Caco-2 (cell line): ENCODE measurements at regions not wholly inside any gene's neighbourhood (a gene's known extent, or its start where the extent isn't known, plus 50 kb on each side); places are given as distances from the start of the nearest gene placed in this dataset.

Experiments used
- BruUV-seq: library from RNA; stranded (reverse); fragments of 400-500 nt; replicated peaks from 2 replicates; lab custom pipeline; 2021; lab: Mats Ljungman, UMichigan
- CTCF ChIA-PET: fragments of 300-600 bp; sonication (Branson Sonifier 250); formaldehyde crosslinking; loops from one replicate; lab custom pipeline; 2022; ENCODE audit warnings: antibody characterized with exemption; lab: Charles Lee
- POLR2A ChIA-PET: fragments of 300-600 bp; sonication (Branson Sonifier 250); formaldehyde crosslinking; loops from one replicate; lab custom pipeline; 2022; ENCODE audit warnings: antibody characterized with exemption; lab: Charles Lee
- DNase-seq, 2 experiments: peaks; one replicate each; pipeline versions ENCODE4 v3.0.0 to v3.0.0-alpha.2; 2020 to 2022
- H3K27me3 ChIP-seq: replicated peaks from 2 replicates; pipeline ENCODE4 v1.6.0; 2011; ENCODE audit warnings: low read length; ENCODE audit not compliant: control insufficient read depth, insufficient read depth
- H3K36me3 ChIP-seq: 2 replicates; pipeline ENCODE4 v1.5.1; 2011; ENCODE audit warnings: low read length; ENCODE audit not compliant: control insufficient read depth, insufficient read depth
- H3K4me1 ChIP-seq: fragments of 250-450 bp; sonication (Bioruptor Pico); 2 replicates; pipeline ENCODE4 v1.5.1; 2020; ENCODE audit warnings: mild to moderate bottlenecking
- H3K4me3 ChIP-seq: 2 replicates; pipeline ENCODE4 v1.5.1; 2011; ENCODE audit warnings: low read depth, mild to moderate bottlenecking, control low read depth, low read length
- H3K9me3 ChIP-seq: fragments of 250-450 bp; sonication (Bioruptor Pico); 2 replicates; pipeline ENCODE4 v1.5.1; 2020; ENCODE audit warnings: mild to moderate bottlenecking, moderate library complexity
- H3K27ac Mint-ChIP-seq: one replicate; pipeline ENCODE4 v1.8.0; 2022; ENCODE audit warnings: mixed read lengths; ENCODE audit not compliant: unreplicated experiment
- H3K27me3 Mint-ChIP-seq: one replicate; pipeline ENCODE4 v1.8.0; 2022; ENCODE audit warnings: mixed read lengths; ENCODE audit not compliant: insufficient read depth, unreplicated experiment
- H3K36me3 Mint-ChIP-seq: one replicate; pipeline ENCODE4 v1.8.0; 2022; ENCODE audit warnings: mild to moderate bottlenecking, mixed read lengths; ENCODE audit not compliant: insufficient read depth, unreplicated experiment
- H3K4me1 Mint-ChIP-seq: one replicate; pipeline ENCODE4 v1.8.0; 2022; ENCODE audit warnings: low read depth, mixed read lengths; ENCODE audit not compliant: unreplicated experiment
- H3K4me3 Mint-ChIP-seq: one replicate; pipeline ENCODE4 v1.8.0; 2022; ENCODE audit warnings: mild to moderate bottlenecking, moderate library complexity, mixed read lengths; ENCODE audit not compliant: unreplicated experiment
- H3K9me3 Mint-ChIP-seq: one replicate; pipeline ENCODE4 v1.8.0; 2022; ENCODE audit warnings: mixed read lengths; ENCODE audit not compliant: unreplicated experiment
- CTCF ChIP-seq, 2 experiments: fragments of 200-600 bp in 1 of 2; IDR thresholded peaks; 1 replicate in 1 of 2; 2 replicates in 1 of 2; pipeline versions ENCODE4 v1.5.1 to v1.8.0; 2011 to 2022; ENCODE audit warnings: antibody characterized with exemption in 1 of 2, control low read depth in 1 of 2, inconsistent platforms in 1 of 2, low read depth in 1 of 2, low read length in 1 of 2, mild to moderate bottlenecking in 1 of 2, moderate library complexity in 1 of 2; ENCODE audit not compliant: insufficient read depth in 1 of 2, severe bottlenecking in 1 of 2, unreplicated experiment in 1 of 2
- intact Hi-C: fragments of 100-400 bp; cut with micrococcal nuclease; formaldehyde crosslinking; loops from one replicate; pipeline ENCODE4 v1.10.0; 2022; ENCODE audit not compliant: unreplicated experiment

DNA sequence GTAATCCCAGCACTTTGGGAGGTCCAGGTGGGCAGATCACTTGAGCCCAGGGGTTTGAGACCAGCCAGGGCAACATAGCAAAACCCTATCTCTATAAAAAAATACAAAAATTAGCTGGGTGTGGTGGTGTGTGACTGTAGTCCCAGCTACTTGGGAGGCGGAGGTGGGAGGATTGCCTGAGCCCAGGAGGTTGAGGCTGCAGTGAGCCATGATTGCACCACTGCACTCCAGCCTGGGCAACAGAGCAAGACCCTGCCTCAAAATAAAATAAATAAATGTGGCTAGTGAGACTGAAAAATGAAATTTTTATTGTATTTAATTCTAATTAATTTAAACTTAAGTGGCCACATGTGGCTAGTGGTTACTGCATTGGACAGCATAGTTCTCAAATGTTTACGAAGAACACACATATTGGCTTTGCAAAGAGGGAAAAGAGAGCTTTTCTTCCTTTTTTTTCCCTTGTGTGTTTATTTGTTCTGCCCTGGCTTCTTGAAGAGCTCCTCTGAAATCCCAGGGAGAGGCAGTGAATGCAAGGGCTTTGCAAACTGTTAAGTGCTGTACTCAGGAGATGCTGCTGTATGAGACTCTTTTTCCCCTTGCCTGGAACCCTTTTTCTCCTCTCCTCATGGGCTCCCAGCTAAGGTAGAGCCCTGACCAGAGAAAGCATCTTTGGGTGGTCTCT lies 59.0 kb upstream of the RPL11 start:
- Mint-ChIP-seq H3K27ac (no peak overlapping the region), H3K36me3 (no peaks in the 10 kb centered on the region), H3K4me1 (peaks cover 11% of the 10 kb centered on the region), H3K27me3 (no peaks in the 10 kb centered on the region), H3K9me3 (no peaks in the 10 kb centered on the region), H3K4me3 (no peak overlapping the region)
- H3K36me3 ChIP-seq, result no peaks in the 10 kb centered on the region
- H3K4me1 ChIP-seq, result no peaks in the 10 kb centered on the region
- intact Hi-C loops, result no loop called here
- DNase-seq, result no peak
- POLR2A ChIA-PET, result interaction anchor here (1.1 kb wide), 1 partner anchor 78 kb away, joined by 3 read pairs; no protein-coding TSS in a partner anchor
- TF ChIP-seq CTCF (IDR thresholded peaks at IDR 0.05; ENCODE audit: insufficient read depth in 1 of 2, low read depth in 1 of 2, low read length in 1 of 2, severe bottlenecking in 1 of 2, unreplicated experiment in 1 of 2), result no peak
- H3K4me3 ChIP-seq, result no peak overlapping the region
- BruUV-seq, result no TSS peak
- CTCF ChIA-PET, result interaction anchor here (0.6 kb wide), 1 partner anchor 79 kb away, joined by 4 read pairs; no protein-coding TSS in a partner anchor
- H3K27me3 ChIP-seq, result no peaks in the 10 kb centered on the region
- H3K9me3 ChIP-seq, result no peaks in the 10 kb centered on the region

- Histone ChIP-seq H3K36me3 (no peaks in the 10 kb centered on the region), H3K9me3 (no peaks in the 10 kb centered on the region), H3K4me3 (no peak overlapping the region), H3K4me1 (no peaks in the 10 kb centered on the region), H3K27me3 (no peaks in the 10 kb centered on the region)
- H3K27ac Mint-ChIP-seq, result no peak overlapping the region
- H3K4me1 Mint-ChIP-seq, result peaks cover 13% of the 10 kb centered on the region
- intact Hi-C loops, result no loop called here
- no peak overlapping the region for H3K4me3 Mint-ChIP-seq
- H3K9me3 Mint-ChIP-seq, result peaks cover 10% of the 10 kb centered on the region
- no peaks in the 10 kb centered on the region for H3K27me3 Mint-ChIP-seq
- no peaks in the 10 kb centered on the region for H3K36me3 Mint-ChIP-seq
- ChIA-PET CTCF (no interaction called here), POLR2A (no interaction called here)
- no TSS peak for BruUV-seq
- TF ChIP-seq CTCF (IDR thresholded peaks at IDR 0.05; ENCODE audit: insufficient read depth in 1 of 2, low read depth in 1 of 2, low read length in 1 of 2, severe bottlenecking in 1 of 2, unreplicated experiment in 1 of 2), result no peak
- no peak for DNase-seq
Observed at GRCh38 chr1:23629708-23630290, 61.8 kb upstream of the RPL11 start.

DNA sequence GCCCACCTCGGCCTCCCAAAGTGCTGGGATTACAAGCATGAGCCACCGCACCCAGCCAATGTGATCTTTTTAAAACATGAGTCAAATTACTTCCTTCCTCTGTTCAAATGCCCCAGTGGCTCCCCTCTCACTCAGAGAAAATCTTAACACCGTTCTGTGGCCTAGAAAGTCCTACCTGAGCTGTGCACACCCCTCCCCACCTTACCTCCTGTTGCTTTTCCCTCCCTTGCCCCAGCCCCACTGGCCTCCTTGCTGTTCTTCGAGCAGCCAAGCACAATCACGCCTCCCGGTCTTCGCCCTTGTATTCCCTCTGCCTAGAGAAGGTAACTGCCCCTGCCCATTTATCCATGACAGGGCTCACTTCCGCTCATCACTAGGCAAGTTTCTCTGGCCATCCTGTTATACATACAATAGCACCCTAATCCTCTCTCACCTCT lies 62.6 kb upstream of the RPL11 start:
- Mint-ChIP-seq H3K4me3 (no peak overlapping the region), H3K27me3 (no peaks in the 10 kb centered on the region), H3K27ac (no peak overlapping the region), H3K36me3 (no peaks in the 10 kb centered on the region), H3K9me3 (peaks cover 10% of the 10 kb centered on the region), H3K4me1 (peaks cover 7% of the 10 kb centered on the region)
- BruUV-seq, result no TSS peak
- DNase-seq, result no peak
- intact Hi-C loops, result no loop called here
- Histone ChIP-seq H3K36me3 (no peaks in the 10 kb centered on the region), H3K4me3 (no peak overlapping the region), H3K27me3 (no peaks in the 10 kb centered on the region), H3K4me1 (no peaks in the 10 kb centered on the region), H3K9me3 (no peaks in the 10 kb centered on the region)
- CTCF ChIA-PET, result no interaction called here
- TF ChIP-seq CTCF (IDR thresholded peaks at IDR 0.05; ENCODE audit: insufficient read depth in 1 of 2, low read depth in 1 of 2, low read length in 1 of 2, severe bottlenecking in 1 of 2, unreplicated experiment in 1 of 2), result no peak
- POLR2A ChIA-PET, result no interaction called here
